Esophagus muscularis mucosa (tissue), 4 donors: ENCODE measurements at regions not wholly inside any gene's neighbourhood (a gene's known extent, or its start where the extent isn't known, plus 50 kb on each side); places are given as distances from the start of the nearest gene placed in this dataset.
"Not testable (repeated sequence)": the region's sequence is repeated elsewhere in the genome, so short reads cannot be mapped to it uniquely, and the experiment has no call there.

Experiments used
- DNase-seq: peaks from one replicate; pipeline ENCODE4 v3.0.0-alpha.2; 2017; ENCODE audit errors: extremely low spot score
- H3K27ac ChIP-seq, 4 donors: fragments of 200-600 bp; sonication (generic); replicated peaks in 1 of 4; 1 replicate in 3 of 4; 2 replicates in 1 of 4; pipeline ENCODE4 v1.5.1; 2016 to 2019; ENCODE audit warnings: mild to moderate bottlenecking in 1 of 4
- H3K27me3 ChIP-seq, 4 donors: fragments of 200-600 bp; sonication (generic); one replicate each; pipeline versions ENCODE4 v1.5.1 to v1.6.0; 2016 to 2019
- H3K36me3 ChIP-seq, 4 donors: fragments of 200-600 bp; sonication (generic); one replicate each; pipeline ENCODE4 v1.5.1; 2016 to 2019
- H3K4me1 ChIP-seq, 4 donors: fragments of 200-600 bp; sonication (generic); one replicate each; pipeline ENCODE4 v1.5.1; 2016 to 2019
- H3K4me3 ChIP-seq, 4 donors: fragments of 200-600 bp; sonication (generic); 1 replicate in 2 of 4; 2 replicates in 2 of 4; pipeline ENCODE4 v1.5.1; 2016 to 2019; ENCODE audit warnings: mild to moderate bottlenecking in 4 of 4, moderate library complexity in 1 of 4
- H3K9me3 ChIP-seq, 4 donors: fragments of 200-600 bp; sonication (generic); 1 replicate in 3 of 4; 2 replicates in 1 of 4; pipeline ENCODE4 v1.5.1; 2016 to 2019
- EP300 ChIP-seq: sonication (generic); formaldehyde crosslinking; IDR thresholded peaks from one replicate; pipeline ENCODE4 v1.6.1; 2017; ENCODE audit warnings: antibody characterized with exemption
- POLR2A ChIP-seq: fragments of 450-650 bp; IDR thresholded peaks from one replicate; pipeline ENCODE4 v1.6.1; 2017; ENCODE audit warnings: antibody characterized with exemption, moderate library complexity, mild to moderate bottlenecking, low read depth
- POLR2AphosphoS5 ChIP-seq, 2 donors: sonication (generic); formaldehyde crosslinking; IDR thresholded peaks; one replicate each; pipeline ENCODE4 v1.6.1; 2017; ENCODE audit warnings: antibody characterized with exemption in 2 of 2
- WGBS: methylation state at CpG from one replicate; pipeline ENCODE4 v1.1.5; 2018; 5-methylcytosine and 5-hydroxymethylcytosine counted together
- intact Hi-C: fragments of 100-400 bp; cut with DNase I; formaldehyde crosslinking; loops from one replicate; pipeline ENCODE4 v1.15.1; 2023
- TF ChIP-seq, protein P1 (sequence below), 3 experiments: fragments of 200-600 bp in 2 of 3; fragments of 450-650 bp in 1 of 3; sonication (generic) in 2 of 3; IDR thresholded peaks; one replicate each; pipeline ENCODE4 v1.5.1; 2017 to 2019; ENCODE audit warnings: antibody characterized with exemption in 3 of 3, mild to moderate bottlenecking in 2 of 3, moderate library complexity in 1 of 3

DNA sequence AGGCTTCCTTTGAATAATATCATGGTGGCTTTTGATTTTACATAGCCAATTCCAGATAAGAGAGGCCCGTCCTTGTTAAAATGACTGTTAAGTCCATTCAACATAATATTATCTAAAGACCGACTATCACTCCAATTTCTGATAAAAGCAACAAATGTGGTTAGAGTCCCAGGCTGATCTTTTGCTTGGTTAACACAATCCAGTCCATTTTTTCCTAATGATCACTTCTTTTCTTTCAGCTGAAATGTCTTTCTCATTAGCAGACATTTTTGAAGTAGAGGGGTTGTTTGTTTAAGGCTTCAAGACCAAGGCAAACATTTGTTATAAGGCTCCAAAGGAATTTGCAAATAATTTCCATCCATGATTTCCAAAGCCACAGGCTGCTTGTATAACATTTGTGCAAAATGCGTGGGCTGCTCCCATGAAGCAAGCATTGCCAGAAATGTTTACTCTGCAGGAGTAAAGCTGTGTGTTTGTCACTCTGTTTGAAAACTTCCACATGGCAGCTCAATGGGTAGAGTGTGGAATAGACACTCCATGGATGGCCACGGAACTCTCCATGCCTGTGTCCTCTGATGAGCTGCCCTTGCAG, 111.5 kb downstream of the PSMG1 start:
- Histone ChIP-seq H3K36me3 (no peaks in the 10 kb centered on the region), H3K27me3 (no peaks in the 10 kb centered on the region), H3K27ac (no peak overlapping the region), H3K4me1 (peaks cover 0 to 15% (median 9%) of the 10 kb centered on the region in 4 donors), H3K4me3 (no peak overlapping the region), H3K9me3 (peaks cover 0 to 3% (median 0%) of the 10 kb centered on the region in 4 donors)
- DNase-seq, result no peak
- TF ChIP-seq EP300 (no peak), POLR2AphosphoS5 (IDR thresholded peaks at IDR 0.05) (no peak), POLR2A (no peak)
- TF ChIP-seq, protein P1, sequence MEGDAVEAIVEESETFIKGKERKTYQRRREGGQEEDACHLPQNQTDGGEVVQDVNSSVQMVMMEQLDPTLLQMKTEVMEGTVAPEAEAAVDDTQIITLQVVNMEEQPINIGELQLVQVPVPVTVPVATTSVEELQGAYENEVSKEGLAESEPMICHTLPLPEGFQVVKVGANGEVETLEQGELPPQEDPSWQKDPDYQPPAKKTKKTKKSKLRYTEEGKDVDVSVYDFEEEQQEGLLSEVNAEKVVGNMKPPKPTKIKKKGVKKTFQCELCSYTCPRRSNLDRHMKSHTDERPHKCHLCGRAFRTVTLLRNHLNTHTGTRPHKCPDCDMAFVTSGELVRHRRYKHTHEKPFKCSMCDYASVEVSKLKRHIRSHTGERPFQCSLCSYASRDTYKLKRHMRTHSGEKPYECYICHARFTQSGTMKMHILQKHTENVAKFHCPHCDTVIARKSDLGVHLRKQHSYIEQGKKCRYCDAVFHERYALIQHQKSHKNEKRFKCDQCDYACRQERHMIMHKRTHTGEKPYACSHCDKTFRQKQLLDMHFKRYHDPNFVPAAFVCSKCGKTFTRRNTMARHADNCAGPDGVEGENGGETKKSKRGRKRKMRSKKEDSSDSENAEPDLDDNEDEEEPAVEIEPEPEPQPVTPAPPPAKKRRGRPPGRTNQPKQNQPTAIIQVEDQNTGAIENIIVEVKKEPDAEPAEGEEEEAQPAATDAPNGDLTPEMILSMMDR (IDR thresholded peaks at IDR 0.05), result no peak
- intact Hi-C loops, result no loop called here
- WGBS, result 79% methylated on average over 4 of the region's 4 CpGs

DNA sequence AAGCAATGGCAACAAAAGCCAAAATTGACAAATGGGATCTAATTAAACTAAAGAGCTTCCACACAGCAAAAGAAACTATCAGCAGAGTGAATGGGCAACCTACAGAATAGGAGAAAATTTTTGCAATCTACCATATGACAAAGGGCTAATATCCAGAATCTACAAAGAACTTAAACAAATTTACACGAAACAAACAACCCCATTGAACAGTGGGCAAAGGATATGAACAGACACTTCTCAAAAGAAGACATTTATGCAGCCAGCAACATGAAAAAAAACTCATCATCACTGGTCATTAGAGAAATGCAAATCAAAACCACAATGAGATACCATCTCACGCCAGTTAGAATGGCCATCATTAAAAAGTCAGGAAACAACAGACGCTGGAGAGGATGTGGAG, 113.4 kb downstream of the PSMG1 start:
- H3K4me3 ChIP-seq, DNase-seq, H3K36me3 ChIP-seq, H3K27me3 ChIP-seq, H3K9me3 ChIP-seq, H3K27ac ChIP-seq, intact Hi-C loops: not testable (repeated sequence)
- WGBS, result 86% methylated on average over 3 of the region's 3 CpGs
- H3K4me1 ChIP-seq, result peaks cover 0 to 20% (median 15%) of the 10 kb centered on the region in 4 donors

DNA sequence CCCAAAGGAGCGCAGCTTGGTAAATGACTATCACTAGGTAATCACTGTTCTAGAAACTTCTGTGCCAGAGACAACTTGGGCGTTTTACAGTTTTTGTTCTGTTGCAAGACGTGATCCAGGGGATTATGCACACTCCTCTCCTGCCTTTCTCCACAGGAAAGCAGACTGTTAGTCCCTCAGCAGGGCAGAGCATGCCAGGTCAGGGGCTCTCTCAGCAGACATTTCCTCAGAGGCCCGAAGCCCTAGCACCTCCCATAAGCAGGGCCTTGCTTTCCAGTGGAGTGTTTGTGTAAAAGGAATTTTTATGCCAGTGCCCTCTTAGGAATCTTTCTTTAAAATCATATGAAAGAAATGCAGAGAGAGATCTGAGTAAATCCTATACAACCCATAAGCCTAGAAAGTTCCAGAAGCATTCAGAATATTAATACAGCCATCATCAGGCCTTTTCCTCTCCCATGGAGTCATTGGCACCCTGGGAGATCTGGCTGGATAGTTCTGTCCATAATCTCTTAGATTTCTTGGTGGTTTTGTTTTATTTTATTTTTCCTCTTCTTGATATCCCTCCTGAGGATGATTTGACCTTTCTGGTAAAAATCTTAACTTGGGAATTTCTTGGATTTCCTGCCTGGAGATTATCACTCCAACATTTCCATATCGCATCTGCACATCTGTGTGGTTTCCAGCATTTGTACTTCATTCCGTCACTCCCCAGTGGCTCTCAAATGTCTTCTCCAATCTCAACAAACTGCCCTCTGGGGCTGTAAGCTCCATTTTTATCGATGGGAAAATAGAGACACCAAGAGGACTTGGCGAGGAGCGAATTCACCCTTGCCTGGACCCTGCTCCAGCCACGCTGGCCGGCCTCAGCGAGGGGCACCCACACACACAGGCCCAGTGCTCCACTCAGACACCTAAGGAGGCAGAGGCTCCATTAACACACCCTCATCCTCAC, 116.1 kb downstream of the PSMG1 start:
- Histone ChIP-seq H3K4me3 (no peak overlapping the region), H3K4me1 (peaks cover 0 to 18% (median 10%) of the 10 kb centered on the region in 4 donors), H3K36me3 (no peaks in the 10 kb centered on the region), H3K9me3 (peaks cover 0 to 8% (median 6%) of the 10 kb centered on the region in 4 donors), H3K27me3 (no peaks in the 10 kb centered on the region), H3K27ac (peak overlapping the region in 2 of 4 donors; percentile 14 to 33)
- WGBS, result 84% methylated on average over 11 of the region's 12 CpGs
- TF ChIP-seq EP300, result no peak
- no peak for TF ChIP-seq POLR2AphosphoS5 (IDR thresholded peaks at IDR 0.05)
- TF ChIP-seq, protein P1 (IDR thresholded peaks at IDR 0.05), result no peak
- TF ChIP-seq POLR2A, result no peak
- DNase-seq, result no peak
- intact Hi-C loops, result no loop called here

DNA sequence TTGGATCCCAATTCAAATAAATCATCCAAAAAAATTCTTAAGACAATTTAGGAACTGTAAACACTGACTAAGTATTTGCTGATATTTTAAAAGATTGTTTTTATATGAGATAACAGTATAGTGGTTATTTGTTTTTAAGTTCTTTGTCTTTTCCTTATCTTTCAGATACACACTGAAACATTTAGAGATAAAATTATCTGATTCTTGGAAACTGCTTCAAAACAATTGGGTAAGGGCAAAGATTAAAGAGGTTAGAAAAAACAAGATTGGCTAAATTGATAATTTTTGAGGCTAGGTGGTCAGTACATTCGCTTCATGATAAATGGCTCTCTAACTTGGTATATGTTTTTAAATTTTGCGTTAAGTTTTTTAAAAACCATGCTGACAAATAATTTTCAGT, 117.3 kb downstream of the PSMG1 start:
- intact Hi-C loops, result no loop called here
- Histone ChIP-seq H3K4me3 (no peak overlapping the region), H3K27me3 (no peaks in the 10 kb centered on the region), H3K27ac (no peak overlapping the region), H3K4me1 (peaks cover 0 to 18% (median 10%) of the 10 kb centered on the region in 4 donors), H3K9me3 (peaks cover 0 to 8% (median 6%) of the 10 kb centered on the region in 4 donors), H3K36me3 (no peaks in the 10 kb centered on the region)
- TF ChIP-seq POLR2A (no peak), POLR2AphosphoS5 (IDR thresholded peaks at IDR 0.05) (no peak), EP300 (no peak)
- TF ChIP-seq, protein P1 (IDR thresholded peaks at IDR 0.05), result no peak
- no peak for DNase-seq
- WGBS, result 92% methylated on average over 2 of the region's 2 CpGs

DNA sequence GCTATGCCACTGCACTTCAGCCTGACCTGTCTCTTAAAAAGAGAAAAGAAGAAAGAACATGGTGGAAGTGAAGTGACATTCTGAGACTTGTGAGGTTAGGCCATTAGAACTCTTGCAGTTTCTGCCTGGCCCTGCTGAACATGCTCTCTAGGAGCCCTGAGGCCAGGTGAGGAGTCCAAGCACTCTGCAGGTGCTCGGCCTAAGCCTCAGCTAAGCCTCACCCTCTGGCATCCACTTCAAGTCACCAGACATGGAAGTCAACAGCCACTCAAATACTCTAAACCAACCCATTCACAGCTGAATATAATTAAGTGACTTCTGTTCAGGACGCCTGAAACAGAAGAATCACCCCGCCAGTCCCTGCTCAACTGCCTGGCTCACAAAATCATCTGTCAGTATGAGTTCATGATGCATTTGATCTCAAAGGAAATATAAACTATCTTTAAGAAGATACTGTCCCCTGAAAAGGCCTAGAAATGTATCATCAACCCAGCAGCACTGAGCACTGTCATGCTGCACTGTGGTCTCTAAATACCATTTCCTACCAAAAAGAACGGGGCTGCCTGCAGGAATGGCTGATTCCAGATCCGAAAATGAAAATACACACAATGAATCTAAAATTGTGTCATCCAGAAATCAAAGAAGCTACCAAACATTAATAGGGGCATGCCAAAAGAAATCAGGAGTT, 118.8 kb downstream of the PSMG1 start:
- intact Hi-C loops, result no loop called here
- no peak for DNase-seq
- Histone ChIP-seq H3K9me3 (peaks cover 0 to 8% (median 6%) of the 10 kb centered on the region in 4 donors), H3K27ac (no peak overlapping the region), H3K4me3 (no peak overlapping the region), H3K36me3 (no peaks in the 10 kb centered on the region), H3K4me1 (peaks cover 0 to 18% (median 10%) of the 10 kb centered on the region in 4 donors), H3K27me3 (no peaks in the 10 kb centered on the region)
- TF ChIP-seq, protein P1 (IDR thresholded peaks at IDR 0.05), result no peak
- no peak for TF ChIP-seq POLR2A
- 95% methylated on average over 5 of the region's 5 CpGs for WGBS
